ENCODE measurements at regions not wholly inside any gene's neighbourhood (a gene's known extent, or its start where the extent isn't known, plus 50 kb on each side); places are given as distances from the start of the nearest gene placed in this dataset.

- no peak for TF ChIP-seq TERF1 (CRISPR knock-in tag; IDR thresholded peaks at IDR 0.05)
- no peak for TF ChIP-seq RNF219 (CRISPR knock-in tag; IDR thresholded peaks at IDR 0.05)
- no peak for TF ChIP-seq ZSCAN21 (CRISPR knock-in tag; IDR thresholded peaks at IDR 0.05; ENCODE audit: borderline replicate concordance)
- no peak for TF ChIP-seq GLMP (CRISPR knock-in tag; IDR thresholded peaks at IDR 0.05; ENCODE audit: borderline replicate concordance)
- no peak for TF ChIP-seq ARID4A (CRISPR knock-in tag; IDR thresholded peaks at IDR 0.05; ENCODE audit: borderline replicate concordance)
- no peak for TF ChIP-seq PCBP1 (IDR thresholded peaks at IDR 0.05; ENCODE audit: borderline replicate concordance, low read depth, low read length)
- TF ChIP-seq ZBTB4 (CRISPR knock-in tag; IDR thresholded peaks at IDR 0.05; ENCODE audit: borderline replicate concordance), result no peak
Measured at GRCh38 chr9:104279535-104280177, 185.5 kb downstream of the SMC2 start (continued).
